ENCODE measurements at regions not wholly inside any gene's neighbourhood (a gene's known extent, or its start where the extent isn't known, plus 50 kb on each side); places are given as distances from the start of the nearest gene placed in this dataset.

GRCh38 chr15:46251903-46252302 lies 617.1 kb downstream of the SQOR start:
- DNase-seq (ENCODE audit: insufficient read length, low spot score) = no peak
- FAIRE-seq = no peak
- TF ChIP-seq POLR2AphosphoS5 (IDR thresholded peaks at IDR 0.05; ENCODE audit: low read depth, low read length) = no peak
- TF ChIP-seq POLR2A (IDR thresholded peaks at IDR 0.05; ENCODE audit: low read depth, low read length) = no peak
- no peak for TF ChIP-seq PAX5 (IDR thresholded peaks at IDR 0.05; ENCODE audit: insufficient read depth, low read length, severe bottlenecking)
- TF ChIP-seq POU2F2 (IDR thresholded peaks at IDR 0.05; ENCODE audit: low read depth, low read length) = no peak

GRCh38 chr15:46258056-46258455 lies 623.2 kb downstream of the SQOR start:
- TF ChIP-seq POU2F2 (IDR thresholded peaks at IDR 0.05; ENCODE audit: low read depth, low read length) (no peak), SPI1 (IDR thresholded peaks at IDR 0.05; ENCODE audit: low read depth, low read length) (no peak), POLR2A (IDR thresholded peaks at IDR 0.05; ENCODE audit: low read depth, low read length) (no peak), PAX5 (IDR thresholded peaks at IDR 0.05; ENCODE audit: insufficient read depth, low read length, severe bottlenecking) (no peak)
- no peak for FAIRE-seq
- DNase-seq (ENCODE audit: insufficient read length, low spot score) = no peak

GRCh38 chr15:46260937-46261336 lies 626.1 kb downstream of the SQOR start:
- DNase-seq (ENCODE audit: insufficient read length, low spot score) = no peak
- FAIRE-seq = no peak
- TF ChIP-seq POLR2A (IDR thresholded peaks at IDR 0.05; ENCODE audit: low read depth, low read length) = no peak
- no peak for TF ChIP-seq POLR2AphosphoS5 (IDR thresholded peaks at IDR 0.05; ENCODE audit: low read depth, low read length)
- TF ChIP-seq TAF1 (IDR thresholded peaks at IDR 0.05; ENCODE audit: low read depth, low read length) = no peak
- TF ChIP-seq PAX5 (IDR thresholded peaks at IDR 0.05; ENCODE audit: insufficient read depth, low read length, severe bottlenecking) = no peak
- no peak for TF ChIP-seq SPI1 (IDR thresholded peaks at IDR 0.05; ENCODE audit: low read depth, low read length)
- no peak for TF ChIP-seq POU2F2 (IDR thresholded peaks at IDR 0.05; ENCODE audit: low read depth, low read length)

- no peak for TF ChIP-seq POU2F2 (IDR thresholded peaks at IDR 0.05; ENCODE audit: low read depth, low read length)
- no peak for TF ChIP-seq PAX5 (IDR thresholded peaks at IDR 0.05; ENCODE audit: insufficient read depth, low read length, severe bottlenecking)
- TF ChIP-seq TAF1 (IDR thresholded peaks at IDR 0.05; ENCODE audit: low read depth, low read length) = no peak
- no peak for TF ChIP-seq POLR2AphosphoS5 (IDR thresholded peaks at IDR 0.05; ENCODE audit: low read depth, low read length)
- no peak for TF ChIP-seq SPI1 (IDR thresholded peaks at IDR 0.05; ENCODE audit: low read depth, low read length)
- no peak for TF ChIP-seq POLR2A (IDR thresholded peaks at IDR 0.05; ENCODE audit: low read depth, low read length)
- DNase-seq (ENCODE audit: insufficient read length, low spot score) (no peak), FAIRE-seq (no peak)
Measured at GRCh38 chr15:46265664-46266347, 631.0 kb downstream of the SQOR start.

GRCh38 chr15:46266661-46267060 lies 631.8 kb downstream of the SQOR start:
- no peak for DNase-seq (ENCODE audit: insufficient read length, low spot score)
- no peak for TF ChIP-seq POLR2AphosphoS5 (IDR thresholded peaks at IDR 0.05; ENCODE audit: low read depth, low read length)
- no peak for TF ChIP-seq SPI1 (IDR thresholded peaks at IDR 0.05; ENCODE audit: low read depth, low read length)
- TF ChIP-seq PAX5 (IDR thresholded peaks at IDR 0.05; ENCODE audit: insufficient read depth, low read length, severe bottlenecking) = no peak
- TF ChIP-seq TAF1 (IDR thresholded peaks at IDR 0.05; ENCODE audit: low read depth, low read length) = no peak
- no peak for TF ChIP-seq POLR2A (IDR thresholded peaks at IDR 0.05; ENCODE audit: low read depth, low read length)
- no peak for TF ChIP-seq POU2F2 (IDR thresholded peaks at IDR 0.05; ENCODE audit: low read depth, low read length)
- FAIRE-seq = no peak

GRCh38 chr15:46270481-46271147 lies 635.8 kb downstream of the SQOR start:
- no peak for FAIRE-seq
- DNase-seq (ENCODE audit: insufficient read length, low spot score) = no peak
- TF ChIP-seq POLR2A (IDR thresholded peaks at IDR 0.05; ENCODE audit: low read depth, low read length) (no peak), POLR2AphosphoS5 (IDR thresholded peaks at IDR 0.05; ENCODE audit: low read depth, low read length) (no peak), POU2F2 (IDR thresholded peaks at IDR 0.05; ENCODE audit: low read depth, low read length) (no peak), PAX5 (IDR thresholded peaks at IDR 0.05; ENCODE audit: insufficient read depth, low read length, severe bottlenecking) (no peak)

- no peak for DNase-seq (ENCODE audit: insufficient read length, low spot score)
- no peak for TF ChIP-seq POLR2AphosphoS5 (IDR thresholded peaks at IDR 0.05; ENCODE audit: low read depth, low read length)
- TF ChIP-seq PAX5 (IDR thresholded peaks at IDR 0.05; ENCODE audit: insufficient read depth, low read length, severe bottlenecking) = no peak
- TF ChIP-seq POU2F2 (IDR thresholded peaks at IDR 0.05; ENCODE audit: low read depth, low read length) = no peak
- TF ChIP-seq SPI1 (IDR thresholded peaks at IDR 0.05; ENCODE audit: low read depth, low read length) = no peak
- no peak for TF ChIP-seq TAF1 (IDR thresholded peaks at IDR 0.05; ENCODE audit: low read depth, low read length)
- TF ChIP-seq POLR2A (IDR thresholded peaks at IDR 0.05; ENCODE audit: low read depth, low read length) = no peak
- FAIRE-seq = no peak
Measured at GRCh38 chr15:46275701-46276100, 640.9 kb downstream of the SQOR start.

GRCh38 chr15:46277451-46277850 lies 642.6 kb downstream of the SQOR start:
- no peak for FAIRE-seq
- DNase-seq (ENCODE audit: insufficient read length, low spot score) = no peak
- TF ChIP-seq POLR2AphosphoS5 (IDR thresholded peaks at IDR 0.05; ENCODE audit: low read depth, low read length) (no peak), TAF1 (IDR thresholded peaks at IDR 0.05; ENCODE audit: low read depth, low read length) (no peak), POU2F2 (IDR thresholded peaks at IDR 0.05; ENCODE audit: low read depth, low read length) (no peak), SPI1 (IDR thresholded peaks at IDR 0.05; ENCODE audit: low read depth, low read length) (no peak), POLR2A (IDR thresholded peaks at IDR 0.05; ENCODE audit: low read depth, low read length) (no peak), PAX5 (IDR thresholded peaks at IDR 0.05; ENCODE audit: insufficient read depth, low read length, severe bottlenecking) (no peak)

- FAIRE-seq = no peak
- no peak for DNase-seq (ENCODE audit: insufficient read length, low spot score)
Measured at GRCh38 chr15:46278062-46278461, 643.2 kb downstream of the SQOR start.

More at GRCh38 chr15:46278062-46278461, 643.2 kb downstream of the SQOR start:
- no peak for TF ChIP-seq POLR2AphosphoS5 (IDR thresholded peaks at IDR 0.05; ENCODE audit: low read depth, low read length)
- TF ChIP-seq TAF1 (IDR thresholded peaks at IDR 0.05; ENCODE audit: low read depth, low read length) = no peak
- TF ChIP-seq SPI1 (IDR thresholded peaks at IDR 0.05; ENCODE audit: low read depth, low read length) = no peak
- TF ChIP-seq POU2F2 (IDR thresholded peaks at IDR 0.05; ENCODE audit: low read depth, low read length) = no peak
- no peak for TF ChIP-seq PAX5 (IDR thresholded peaks at IDR 0.05; ENCODE audit: insufficient read depth, low read length, severe bottlenecking)
- TF ChIP-seq POLR2A (IDR thresholded peaks at IDR 0.05; ENCODE audit: low read depth, low read length) = no peak
